ENCODE measurements at regions not wholly inside any gene's neighbourhood (a gene's known extent, or its start where the extent isn't known, plus 50 kb on each side); places are given as distances from the start of the nearest gene placed in this dataset.

GRCh38 chr5:155947394-155948062 lies 379.4 kb upstream of the SGCD start:
- Histone ChIP-seq H3K9ac (replicated peaks; ENCODE audit: extremely low read depth, insufficient read depth, low read length) (no peak overlapping the region), H3K4me2 (ENCODE audit: insufficient read depth, low read length) (no peak overlapping the region), H3K36me3 (ENCODE audit: control insufficient read depth in 2 of 2, extremely low read depth in 1 of 2, insufficient read depth in 2 of 2, low read length in 2 of 2) (no peaks in the 10 kb centered on the region), H3K27me3 (ENCODE audit: control insufficient read depth in 2 of 2, insufficient read depth in 2 of 2, low read length in 2 of 2) (no peaks in the 10 kb centered on the region), H3K79me2 (ENCODE audit: control insufficient read depth, insufficient read depth, low read length) (no peaks in the 10 kb centered on the region), H3K4me3 (replicated peaks in 1 of 3; ENCODE audit: insufficient read depth in 1 of 3, low read depth in 1 of 3, low read length in 3 of 3) (no peak overlapping the region), H4K20me1 (replicated peaks; ENCODE audit: control insufficient read depth, extremely low read depth, insufficient read depth, low read length) (no peaks in the 10 kb centered on the region), H3K9me3 (replicated peaks; ENCODE audit: control insufficient read depth, insufficient read depth, low read length) (no peaks in the 10 kb centered on the region), H3K27ac (ENCODE audit: insufficient read depth, low read depth, low read length) (no peak overlapping the region), H3K9me1 (replicated peaks; ENCODE audit: control insufficient read depth, extremely low read depth, insufficient read depth, low read length) (no peaks in the 10 kb centered on the region), H3K4me1 (ENCODE audit: control insufficient read depth, extremely low read depth, insufficient read depth, low read length) (no peaks in the 10 kb centered on the region), H2AFZ (ENCODE audit: low read depth, low read length) (no peak overlapping the region)
- dilution Hi-C loops (cut with MboI; ENCODE audit: extremely low pct_ligation_motif_present, low sequenced_read_pairs) (no loop called here), intact Hi-C loops (cut with micrococcal nuclease) (no loop called here)
- CTCF ChIA-PET = no interaction called here
- no peak for TF ChIP-seq CTCF (IDR thresholded peaks at IDR 0.05; ENCODE audit: extremely low read depth in 1 of 2, insufficient read depth in 1 of 2, low read depth in 1 of 2, low read length in 2 of 2)
- no peak for TF ChIP-seq EZH2 (IDR thresholded peaks at IDR 0.05; ENCODE audit: borderline replicate concordance, low read depth, low read length, severe bottlenecking)
- TF ChIP-seq POLR2A (IDR thresholded peaks at IDR 0.05; ENCODE audit: low read depth, low read length) = no peak
- TF ChIP-seq FOS (IDR thresholded peaks at IDR 0.05; ENCODE audit: borderline replicate concordance, insufficient read depth, low read length) = no peak
- no peak for TF ChIP-seq GATA2 (IDR thresholded peaks at IDR 0.05; ENCODE audit: insufficient read depth, insufficient read length, low read depth, low read length)
- no peak for TF ChIP-seq MYC (IDR thresholded peaks at IDR 0.05; ENCODE audit: low read depth, low read length)
- no peak for TF ChIP-seq JUN (IDR thresholded peaks at IDR 0.05; ENCODE audit: borderline replicate concordance, insufficient read depth, insufficient read length, low read depth)
- no peak for TF ChIP-seq MAX (IDR thresholded peaks at IDR 0.05; ENCODE audit: insufficient read depth, insufficient read length)
- TF ChIP-seq POLR2AphosphoS5 (IDR thresholded peaks at IDR 0.05; ENCODE audit: insufficient read depth, low read depth, low read length) = no peak
- no peak for FAIRE-seq
- BruUV-seq (replicated peaks) = no TSS peak
- POLR2A ChIA-PET = no interaction called here
- DNase-seq (ENCODE audit: low read depth, low spot score) = no peak

Measured in endothelial cell of umbilical vein (primary cell).